Activated naive CD8-positive, alpha-beta T cell treated with anti-CD3 and anti-CD28 coated beads, Interleukin-2, amount 50 U/mL, for 24 hours (primary cell): ENCODE measurements at regions not wholly inside any gene's neighbourhood (a gene's known extent, or its start where the extent isn't known, plus 50 kb on each side); places are given as distances from the start of the nearest gene placed in this dataset.
A peak's percentile ranks its signal among the peaks of the same experiment; 100 is the strongest.

Experiments
- ATAC-seq: fragments of 150-1000 bp; cut with Tn5 transposase; one replicate; pipeline ENCODE4 v1.10.0; 2021
- DNase-seq: peaks from one replicate; pipeline ENCODE4 v3.0.0; 2021
- H3K27ac Mint-ChIP-seq: one replicate; pipeline ENCODE4 v1.8.0; 2021; ENCODE audit warnings: mild to moderate bottlenecking, mixed read lengths
- H3K27me3 Mint-ChIP-seq: one replicate; pipeline ENCODE4 v1.8.0; 2021; ENCODE audit warnings: mixed read lengths
- H3K36me3 Mint-ChIP-seq: one replicate; pipeline ENCODE4 v1.8.0; 2021; ENCODE audit warnings: low read depth, mixed read lengths
- H3K4me1 Mint-ChIP-seq: one replicate; pipeline ENCODE4 v1.8.0; 2021; ENCODE audit warnings: mixed read lengths
- H3K4me3 Mint-ChIP-seq: one replicate; pipeline ENCODE4 v1.8.0; 2021; ENCODE audit warnings: mild to moderate bottlenecking, moderate library complexity, mixed read lengths
- H3K9me3 Mint-ChIP-seq: one replicate; pipeline ENCODE4 v1.8.0; 2021; ENCODE audit warnings: mixed read lengths

- DNase-seq (no peak), ATAC-seq (no peak)
- H3K4me3 Mint-ChIP-seq = no peak overlapping the region
- no peaks in the 10 kb centered on the region for H3K4me1 Mint-ChIP-seq
- no peaks in the 10 kb centered on the region for H3K9me3 Mint-ChIP-seq
- H3K36me3 Mint-ChIP-seq = no peaks in the 10 kb centered on the region
- H3K27ac Mint-ChIP-seq = no peak overlapping the region
- no peaks in the 10 kb centered on the region for H3K27me3 Mint-ChIP-seq
Observed at GRCh38 chr14:105838591-105839424, 312.4 kb downstream of the TMEM121 start.

GRCh38 chr14:105839425-105840265 lies 313.3 kb downstream of the TMEM121 start:
- no peaks in the 10 kb centered on the region for H3K27me3 Mint-ChIP-seq
- ATAC-seq (peak; percentile 11), DNase-seq (no peak)
- H3K4me1 Mint-ChIP-seq = no peaks in the 10 kb centered on the region
- H3K4me3 Mint-ChIP-seq = no peak overlapping the region
- H3K9me3 Mint-ChIP-seq = no peaks in the 10 kb centered on the region
- H3K36me3 Mint-ChIP-seq = no peaks in the 10 kb centered on the region
- no peak overlapping the region for H3K27ac Mint-ChIP-seq

DNA sequence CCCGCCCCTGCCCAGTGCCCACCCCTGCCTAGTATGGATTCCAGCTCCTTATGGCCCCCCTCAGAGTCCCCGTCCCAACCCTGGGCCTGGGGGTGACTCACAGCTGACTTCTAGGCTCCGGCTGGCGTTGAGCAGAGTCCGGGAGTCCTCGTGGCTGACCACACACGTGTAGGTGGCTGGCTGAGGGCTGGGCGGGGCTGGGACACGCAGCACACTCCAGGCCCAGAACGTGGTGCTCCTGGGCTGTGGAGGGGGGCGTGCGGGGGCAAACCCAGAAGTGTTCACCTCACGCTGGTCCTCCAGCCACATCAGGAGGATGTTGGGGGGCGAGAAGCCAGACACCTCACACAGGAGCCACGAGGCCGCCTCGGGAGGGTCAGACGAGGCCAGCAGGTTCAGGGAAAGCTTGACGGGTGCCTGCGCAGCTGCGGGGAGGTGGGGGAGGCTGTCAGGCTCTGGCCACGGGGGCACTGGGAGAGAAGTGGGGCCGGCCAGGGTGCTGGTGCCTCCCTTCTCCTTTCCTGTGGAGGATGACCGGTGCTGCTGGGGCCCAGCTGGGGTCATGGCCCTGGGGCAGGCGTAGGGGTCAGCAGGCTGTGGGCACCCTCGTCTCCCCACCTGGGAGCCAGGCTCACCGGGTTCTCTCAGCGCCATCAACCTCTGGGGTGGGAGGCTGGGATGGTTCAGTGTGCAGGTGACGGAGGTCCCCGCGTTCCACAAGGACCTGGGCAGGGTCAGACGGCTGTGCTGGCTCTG lies 314.1 kb downstream of the TMEM121 start:
- Mint-ChIP-seq H3K27ac (no peak overlapping the region), H3K4me1 (no peaks in the 10 kb centered on the region), H3K27me3 (no peaks in the 10 kb centered on the region), H3K4me3 (no peak overlapping the region), H3K36me3 (no peaks in the 10 kb centered on the region), H3K9me3 (no peaks in the 10 kb centered on the region)
- DNase-seq (no peak), ATAC-seq (no peak)

DNA sequence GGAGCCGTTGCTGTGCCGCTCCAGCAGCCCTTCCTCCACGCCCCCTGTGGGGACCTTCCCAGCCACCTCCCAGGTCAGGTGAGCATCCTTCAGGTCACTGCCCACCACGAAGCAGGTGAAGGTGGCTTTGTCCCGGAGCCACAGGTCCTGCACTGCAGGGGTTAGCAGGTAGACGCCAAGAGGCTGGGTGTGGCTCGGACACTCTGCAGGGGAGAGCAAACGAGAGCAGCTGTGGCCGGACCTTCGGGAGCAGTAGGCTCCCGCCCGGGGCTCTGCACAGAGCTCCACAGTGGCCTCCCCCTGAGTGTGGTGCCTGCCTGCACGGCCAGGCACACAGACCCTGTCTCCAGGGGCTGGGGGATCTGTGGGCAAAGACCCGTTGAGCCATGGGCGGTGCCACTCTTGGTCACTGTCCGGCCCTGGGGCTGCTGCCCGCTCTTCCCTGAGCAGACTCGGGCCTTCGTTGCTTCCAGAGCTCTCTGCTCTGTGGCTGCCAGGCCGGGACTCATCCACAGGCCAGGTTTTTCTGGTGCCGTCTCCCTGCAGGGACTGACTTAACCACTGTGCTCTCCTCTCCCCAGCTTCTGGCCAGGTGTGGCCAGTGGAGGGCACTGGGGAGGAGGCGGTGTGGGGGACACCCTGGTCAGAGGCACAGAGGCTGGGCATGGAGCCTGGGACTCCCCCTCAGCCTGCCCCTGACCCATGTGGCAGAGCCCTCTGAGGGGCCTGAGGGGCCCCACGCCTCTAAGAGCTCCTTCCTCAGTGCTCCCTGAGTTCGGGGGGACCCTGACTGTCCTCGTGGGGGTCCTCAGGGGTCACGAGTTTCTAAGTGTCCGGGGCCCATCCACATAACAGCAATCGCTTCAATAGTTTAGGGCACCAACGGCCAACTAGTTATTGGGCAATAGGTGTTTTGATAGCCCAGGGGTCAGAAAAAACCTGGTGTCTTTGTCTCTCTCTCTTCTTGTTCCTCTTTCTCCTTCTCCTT lies 314.9 kb downstream of the TMEM121 start:
- no peak for ATAC-seq
- no peaks in the 10 kb centered on the region for H3K27me3 Mint-ChIP-seq
- no peak overlapping the region for H3K27ac Mint-ChIP-seq
- no peak for DNase-seq
- no peaks in the 10 kb centered on the region for H3K4me1 Mint-ChIP-seq
- no peak overlapping the region for H3K4me3 Mint-ChIP-seq
- H3K36me3 Mint-ChIP-seq = no peaks in the 10 kb centered on the region
- H3K9me3 Mint-ChIP-seq = no peaks in the 10 kb centered on the region

GRCh38 chr14:105842105-105842504 lies 315.7 kb downstream of the TMEM121 start:
- no peaks in the 10 kb centered on the region for H3K36me3 Mint-ChIP-seq
- DNase-seq = no peak
- no peaks in the 10 kb centered on the region for H3K9me3 Mint-ChIP-seq
- no peak for ATAC-seq
- peaks cover 2% of the 10 kb centered on the region for H3K4me1 Mint-ChIP-seq
- H3K27ac Mint-ChIP-seq = no peak overlapping the region
- H3K4me3 Mint-ChIP-seq = no peak overlapping the region
- H3K27me3 Mint-ChIP-seq = no peaks in the 10 kb centered on the region

DNA sequence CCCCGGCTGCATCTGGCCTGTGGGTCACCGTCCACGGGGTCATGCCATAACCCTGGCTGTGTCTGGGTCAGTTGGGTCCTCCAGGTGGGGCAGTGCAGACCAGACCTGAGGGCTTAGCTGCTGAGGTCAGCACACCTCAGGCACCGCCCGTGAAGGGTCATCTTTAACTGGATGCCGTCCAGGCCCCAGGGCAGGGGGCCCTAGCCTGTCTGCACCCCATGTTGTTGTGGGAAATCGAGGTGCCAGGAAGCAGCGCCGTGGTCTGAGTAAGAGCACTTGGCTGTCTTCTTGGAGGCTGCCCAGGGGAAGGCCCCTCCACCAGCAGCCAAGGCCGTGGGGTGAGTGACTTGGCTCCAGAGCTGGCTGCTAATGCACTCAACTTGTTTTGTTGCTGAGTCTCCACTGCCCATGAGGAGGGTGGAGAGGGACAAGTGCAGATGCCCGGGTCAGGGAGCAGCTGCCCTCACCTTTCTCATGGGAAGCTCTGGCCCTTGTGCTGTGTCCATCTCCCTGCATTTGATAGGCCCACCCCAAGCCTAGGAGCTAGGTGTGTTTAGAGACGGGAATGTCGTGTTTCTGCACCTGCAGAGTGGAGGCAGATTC lies 317.2 kb downstream of the TMEM121 start:
- Mint-ChIP-seq H3K27ac (no peak overlapping the region), H3K4me3 (no peak overlapping the region), H3K36me3 (no peaks in the 10 kb centered on the region), H3K9me3 (no peaks in the 10 kb centered on the region), H3K4me1 (peaks cover 2% of the 10 kb centered on the region), H3K27me3 (no peaks in the 10 kb centered on the region)
- ATAC-seq (no peak), DNase-seq (no peak)

GRCh38 chr14:105844047-105844630 lies 317.8 kb downstream of the TMEM121 start:
- no peak overlapping the region for H3K4me3 Mint-ChIP-seq

GRCh38 chr14:105844810-105845724 lies 318.7 kb downstream of the TMEM121 start:
- no peaks in the 10 kb centered on the region for H3K9me3 Mint-ChIP-seq
- H3K4me1 Mint-ChIP-seq = peaks cover 2% of the 10 kb centered on the region
- DNase-seq (no peak), ATAC-seq (no peak)
- H3K4me3 Mint-ChIP-seq = no peak overlapping the region
- no peak overlapping the region for H3K27ac Mint-ChIP-seq
- no peaks in the 10 kb centered on the region for H3K27me3 Mint-ChIP-seq
- H3K36me3 Mint-ChIP-seq = no peaks in the 10 kb centered on the region

More at GRCh38 chr14:105844047-105844630, 317.8 kb downstream of the TMEM121 start:
- DNase-seq = no peak
- H3K9me3 Mint-ChIP-seq = no peaks in the 10 kb centered on the region
- ATAC-seq = no peak
- peaks cover 2% of the 10 kb centered on the region for H3K4me1 Mint-ChIP-seq
- no peaks in the 10 kb centered on the region for H3K27me3 Mint-ChIP-seq
- no peaks in the 10 kb centered on the region for H3K36me3 Mint-ChIP-seq
- no peak overlapping the region for H3K27ac Mint-ChIP-seq

DNA sequence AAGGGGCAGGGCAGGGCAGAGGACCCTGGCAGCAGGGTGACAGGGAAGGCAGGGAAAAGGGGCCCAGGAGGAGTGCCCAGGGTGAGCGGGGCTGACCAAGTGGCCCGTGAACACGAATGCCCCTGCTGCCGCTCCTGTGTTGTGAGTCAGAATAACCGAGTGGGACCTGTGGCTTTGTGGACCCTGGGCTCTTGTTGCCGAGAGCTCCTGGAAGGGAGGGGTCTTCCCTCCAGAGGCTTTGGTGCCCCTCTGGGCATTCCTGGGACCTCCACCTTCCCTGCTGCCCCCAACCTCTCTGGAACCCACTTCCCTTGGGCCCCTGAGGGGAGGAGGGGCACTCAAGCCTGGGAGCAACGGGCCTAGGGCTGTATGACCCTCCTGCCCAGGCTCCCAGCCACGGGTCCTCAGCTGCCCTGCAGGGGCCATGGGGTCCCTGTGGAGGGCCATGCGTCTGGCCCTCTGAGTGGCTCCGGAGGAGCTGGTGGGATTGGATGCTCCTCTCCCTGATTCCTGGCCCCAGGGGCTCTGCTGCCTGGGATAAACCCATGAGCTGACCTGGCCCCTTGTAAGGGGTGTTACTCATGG lies 319.4 kb downstream of the TMEM121 start:
- Mint-ChIP-seq H3K27me3 (no peaks in the 10 kb centered on the region), H3K4me1 (peaks cover 2% of the 10 kb centered on the region), H3K9me3 (no peaks in the 10 kb centered on the region), H3K36me3 (no peaks in the 10 kb centered on the region), H3K27ac (no peak overlapping the region), H3K4me3 (no peak overlapping the region)
- ATAC-seq (no peak), DNase-seq (no peak)

DNA sequence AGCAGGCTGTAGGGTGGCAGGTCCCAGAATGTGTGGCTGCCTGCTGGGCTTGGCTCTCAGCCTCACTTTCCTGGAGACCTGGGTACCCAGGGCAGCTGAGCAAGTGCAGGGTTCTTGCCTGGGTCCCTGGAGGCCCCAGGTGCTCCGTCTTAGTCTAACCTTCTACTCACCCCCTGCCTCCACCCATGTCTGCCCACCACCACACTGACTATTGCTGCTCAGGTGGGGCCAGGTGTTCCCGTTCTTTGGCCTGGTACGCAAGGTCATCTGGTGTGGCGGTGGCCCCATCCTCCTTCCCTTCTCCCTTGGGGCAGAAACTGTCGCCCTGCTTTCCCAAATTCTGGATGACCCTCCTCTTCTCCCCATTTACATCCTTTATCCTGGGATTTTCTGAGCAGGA lies 319.9 kb downstream of the TMEM121 start:
- Mint-ChIP-seq H3K4me1 (peaks cover 2% of the 10 kb centered on the region), H3K4me3 (no peak overlapping the region), H3K27me3 (no peaks in the 10 kb centered on the region), H3K27ac (no peak overlapping the region), H3K36me3 (no peaks in the 10 kb centered on the region), H3K9me3 (no peaks in the 10 kb centered on the region)
- ATAC-seq (no peak), DNase-seq (no peak)

GRCh38 chr14:105847400-105847799 lies 321.0 kb downstream of the TMEM121 start:
- Mint-ChIP-seq H3K4me1 (peaks cover 2% of the 10 kb centered on the region), H3K4me3 (no peak overlapping the region), H3K36me3 (no peaks in the 10 kb centered on the region), H3K27ac (no peak overlapping the region), H3K27me3 (no peaks in the 10 kb centered on the region), H3K9me3 (no peaks in the 10 kb centered on the region)
- DNase-seq (no peak), ATAC-seq (no peak)

- Mint-ChIP-seq H3K9me3 (no peaks in the 10 kb centered on the region), H3K27me3 (no peaks in the 10 kb centered on the region), H3K4me3 (no peak overlapping the region), H3K4me1 (peaks cover 4% of the 10 kb centered on the region), H3K27ac (no peak overlapping the region), H3K36me3 (no peaks in the 10 kb centered on the region)
- DNase-seq (no peak), ATAC-seq (no peak)
Observed at GRCh38 chr14:105848570-105848969, 322.2 kb downstream of the TMEM121 start.
